Suprapubic skin (tissue), 4 donors: ENCODE measurements at regions not wholly inside any gene's neighbourhood (a gene's known extent, or its start where the extent isn't known, plus 50 kb on each side); places are given as distances from the start of the nearest gene placed in this dataset.
"Not testable (repeated sequence)": the region's sequence is repeated elsewhere in the genome, so short reads cannot be mapped to it uniquely, and the experiment has no call there.

Experiments
- DNase-seq, 2 donors: peaks; one replicate each; pipeline ENCODE4 v3.0.0-alpha.2; 2019; ENCODE audit warnings: low spot score in 2 of 2
- H3K27ac ChIP-seq: fragments of 200-600 bp; sonication (generic); one replicate; pipeline ENCODE4 v1.5.1; 2019
- H3K27me3 ChIP-seq: fragments of 200-600 bp; sonication (generic); one replicate; pipeline ENCODE4 v1.5.1; 2019
- H3K36me3 ChIP-seq: fragments of 200-600 bp; sonication (generic); one replicate; pipeline ENCODE4 v1.5.1; 2019
- H3K4me1 ChIP-seq: fragments of 200-600 bp; sonication (generic); one replicate; pipeline ENCODE4 v1.5.1; 2019
- H3K4me3 ChIP-seq: fragments of 200-600 bp; sonication (generic); one replicate; pipeline ENCODE4 v1.5.1; 2019; ENCODE audit warnings: mild to moderate bottlenecking
- H3K9me3 ChIP-seq: fragments of 200-600 bp; sonication (generic); one replicate; pipeline ENCODE4 v1.5.1; 2019
- CTCF ChIP-seq, 2 donors: fragments of 200-600 bp in 1 of 2; fragments of 450-650 bp in 1 of 2; sonication (generic) in 1 of 2; IDR thresholded peaks; one replicate each; pipeline ENCODE4 v1.5.1; 2016 to 2019; ENCODE audit warnings: antibody characterized with exemption in 2 of 2, mild to moderate bottlenecking in 1 of 2, moderate library complexity in 1 of 2
- EP300 ChIP-seq: sonication (generic); formaldehyde crosslinking; IDR thresholded peaks from one replicate; pipeline ENCODE4 v1.6.1; 2017; ENCODE audit warnings: antibody characterized with exemption
- POLR2A ChIP-seq, 2 donors: fragments of 450-650 bp; IDR thresholded peaks; one replicate each; pipeline ENCODE4 v1.6.1; 2017; ENCODE audit warnings: antibody characterized with exemption in 2 of 2, mild to moderate bottlenecking in 2 of 2, moderate library complexity in 2 of 2
- POLR2AphosphoS5 ChIP-seq, 3 donors: sonication (generic); formaldehyde crosslinking; IDR thresholded peaks; one replicate each; pipeline ENCODE4 v1.6.1; 2017; ENCODE audit warnings: antibody characterized with exemption in 3 of 3
- WGBS: methylation state at CpG from one replicate; pipeline ENCODE4 v1.1.5; 2018; 5-methylcytosine and 5-hydroxymethylcytosine counted together

GRCh38 chr15:79775821-79776220, 121.0 kb downstream of the MTHFS start:
- TF ChIP-seq POLR2AphosphoS5 (IDR thresholded peaks at IDR 0.05) (no peak), POLR2A (IDR thresholded peaks at IDR 0.05) (no peak), CTCF (IDR thresholded peaks at IDR 0.05) (no peak), EP300 (no peak)
- Histone ChIP-seq H3K4me1 (no peaks in the 10 kb centered on the region), H3K4me3 (no peak overlapping the region), H3K36me3 (no peaks in the 10 kb centered on the region), H3K27ac (no peak overlapping the region), H3K9me3 (peaks cover under 1% of the 10 kb centered on the region), H3K27me3 (no peaks in the 10 kb centered on the region)
- DNase-seq: no peak
- 84% methylated on average over 2 of the region's 2 CpGs for WGBS

GRCh38 chr15:79777916-79778315, 118.9 kb downstream of the MTHFS start:
- no peak overlapping the region for H3K4me3 ChIP-seq
- no peaks in the 10 kb centered on the region for H3K4me1 ChIP-seq
- H3K27me3 ChIP-seq: no peaks in the 10 kb centered on the region
- no peak for DNase-seq
- no peaks in the 10 kb centered on the region for H3K36me3 ChIP-seq
- no peak overlapping the region for H3K27ac ChIP-seq
- 45% methylated on average over 2 of the region's 2 CpGs for WGBS
- peaks cover 6% of the 10 kb centered on the region for H3K9me3 ChIP-seq
- TF ChIP-seq EP300: no peak
- TF ChIP-seq POLR2A (IDR thresholded peaks at IDR 0.05): no peak
- TF ChIP-seq POLR2AphosphoS5 (IDR thresholded peaks at IDR 0.05): no peak
- TF ChIP-seq CTCF (IDR thresholded peaks at IDR 0.05): no peak

GRCh38 chr15:79778378-79778990, 118.3 kb downstream of the MTHFS start:
- H3K4me1 ChIP-seq: no peaks in the 10 kb centered on the region
- 81% methylated on average over 3 of the region's 3 CpGs for WGBS
- no peaks in the 10 kb centered on the region for H3K27me3 ChIP-seq
- H3K9me3 ChIP-seq: peaks cover 6% of the 10 kb centered on the region
- no peak overlapping the region for H3K27ac ChIP-seq
- H3K4me3 ChIP-seq: no peak overlapping the region
- TF ChIP-seq EP300 (no peak), POLR2AphosphoS5 (IDR thresholded peaks at IDR 0.05) (no peak), CTCF (IDR thresholded peaks at IDR 0.05) (no peak)
- no peak for DNase-seq
- no peaks in the 10 kb centered on the region for H3K36me3 ChIP-seq

DNA sequence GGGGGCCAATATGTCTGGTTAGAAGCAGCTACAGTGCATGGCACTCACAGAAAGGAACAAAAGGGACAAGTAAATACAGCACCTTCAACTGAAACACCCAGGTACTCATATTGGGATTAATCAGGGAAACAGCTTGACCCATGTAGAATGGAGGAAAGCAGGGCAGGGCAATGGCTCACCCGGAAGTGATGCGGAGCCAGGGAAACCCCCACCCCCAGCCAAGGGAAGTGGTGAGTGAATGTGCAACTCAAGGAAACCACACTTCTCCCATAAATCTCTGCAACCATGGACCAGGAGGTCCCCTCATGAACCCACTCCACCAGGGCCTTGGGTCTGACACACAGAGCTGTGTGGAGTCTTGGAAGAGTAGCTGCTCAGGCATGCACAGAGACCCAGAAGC, 117.1 kb downstream of the MTHFS start:
- TF ChIP-seq EP300 (no peak), POLR2AphosphoS5 (IDR thresholded peaks at IDR 0.05) (no peak), CTCF (IDR thresholded peaks at IDR 0.05) (no peak), POLR2A (IDR thresholded peaks at IDR 0.05) (no peak)
- DNase-seq: no peak
- H3K27me3 ChIP-seq: no peaks in the 10 kb centered on the region
- no peak overlapping the region for H3K27ac ChIP-seq
- peaks cover 6% of the 10 kb centered on the region for H3K9me3 ChIP-seq
- H3K4me3 ChIP-seq: no peak overlapping the region
- whole genome bisulfite sequencing: 83% methylated on average over 2 of the region's 2 CpGs
- H3K36me3 ChIP-seq: no peaks in the 10 kb centered on the region
- H3K4me1 ChIP-seq: no peaks in the 10 kb centered on the region

DNA sequence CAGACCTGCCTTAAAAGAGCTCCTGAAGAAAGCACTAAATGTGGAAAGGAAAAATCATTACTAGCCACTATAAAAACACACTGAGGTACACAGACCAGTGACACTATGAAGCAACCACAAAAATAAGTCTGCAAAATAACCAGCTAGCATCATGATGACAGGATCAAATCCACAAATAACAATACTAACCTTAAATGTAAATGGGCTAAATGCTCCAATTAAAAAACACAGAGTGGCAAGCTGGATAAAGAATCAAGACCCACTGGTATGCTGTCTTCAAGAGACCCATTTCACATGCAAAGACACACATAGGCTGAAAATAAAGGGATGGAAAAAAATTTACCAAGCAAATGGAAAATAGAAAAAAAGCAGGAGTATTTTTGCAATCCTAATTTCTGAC, 114.5 kb downstream of the MTHFS start:
- not testable (repeated sequence) for DNase-seq, H3K4me1 ChIP-seq, H3K27me3 ChIP-seq, H3K4me3 ChIP-seq, H3K27ac ChIP-seq, H3K36me3 ChIP-seq, H3K9me3 ChIP-seq
